Right ventricle myocardium superior (tissue), 1 donor: ENCODE measurements at regions not wholly inside any gene's neighbourhood (a gene's known extent, or its start where the extent isn't known, plus 50 kb on each side); places are given as distances from the start of the nearest gene placed in this dataset.

Experiments used
- ATAC-seq: fragments of 200-7000 bp; cut with Tn5 transposase; one replicate; pipeline ENCODE4 v1.9.1; 2020; ENCODE audit warnings: mild to moderate bottlenecking; ENCODE audit not compliant: poor library complexity
- DNase-seq: peaks from one replicate; pipeline ENCODE4 v3.0.0-alpha.2; 2020
- intact Hi-C: fragments of 100-400 bp; cut with DNase I; formaldehyde crosslinking; loops from one replicate; pipeline ENCODE4 v1.11.2; 2022
- donor health status: DM: no; HTN: yes; CAD: no; lungs with severe emphysema.

GRCh38 chr4:41865981-41866798, 69.0 kb upstream of the TMEM33 start:
- intact Hi-C loops = no loop called here
- no peak for DNase-seq
- ATAC-seq = no peak

- DNase-seq (peak; percentile 57), ATAC-seq (peak; percentile 39)
- intact Hi-C loops = no loop called here
Measured at GRCh38 chr4:41865306-41865980, 69.8 kb upstream of the TMEM33 start.

- no peak for DNase-seq
- ATAC-seq = no peak
- intact Hi-C loops = no loop called here
Measured at GRCh38 chr4:41859087-41859486, 76.1 kb upstream of the TMEM33 start.

GRCh38 chr4:41857226-41857641, 78.0 kb upstream of the TMEM33 start:
- ATAC-seq = no peak
- intact Hi-C loops = no loop called here
- no peak for DNase-seq

- no peak for ATAC-seq
- intact Hi-C loops = no loop called here
- DNase-seq = no peak
Measured at GRCh38 chr4:41856797-41857196, 78.4 kb upstream of the TMEM33 start.

GRCh38 chr4:41853973-41854372, 81.3 kb upstream of the TMEM33 start:
- ATAC-seq = no peak
- no peak for DNase-seq
- intact Hi-C loops = no loop called here

GRCh38 chr4:41852229-41852628, 83.0 kb upstream of the TMEM33 start:
- DNase-seq (no peak), ATAC-seq (no peak)
- intact Hi-C loops = no loop called here

- DNase-seq (no peak), ATAC-seq (no peak)
- intact Hi-C loops = no loop called here
Measured at GRCh38 chr4:41851621-41852020, 83.6 kb upstream of the TMEM33 start.

- ATAC-seq (no peak), DNase-seq (no peak)
- intact Hi-C loops = no loop called here
Measured at GRCh38 chr4:41844327-41844726, 90.9 kb upstream of the TMEM33 start.

- DNase-seq (no peak), ATAC-seq (no peak)
- intact Hi-C loops = no loop called here
Measured at GRCh38 chr4:41839916-41840854, 91.7 kb upstream of the PHOX2B start.

- no peak for ATAC-seq
- no peak for DNase-seq
- intact Hi-C loops = no loop called here
Measured at GRCh38 chr4:41838590-41838989, 90.1 kb upstream of the PHOX2B start.

- ATAC-seq (no peak), DNase-seq (no peak)
- intact Hi-C loops = no loop called here
Measured at GRCh38 chr4:41835321-41835995, 86.9 kb upstream of the PHOX2B start.

GRCh38 chr4:41832961-41833360, 84.4 kb upstream of the PHOX2B start:
- ATAC-seq (no peak), DNase-seq (no peak)
- intact Hi-C loops = no loop called here

GRCh38 chr4:41822325-41822724, 73.8 kb upstream of the PHOX2B start:
- intact Hi-C loops = no loop called here
- no peak for DNase-seq
- no peak for ATAC-seq

GRCh38 chr4:41820473-41820872, 71.9 kb upstream of the PHOX2B start:
- ATAC-seq = no peak
- DNase-seq = no peak
- intact Hi-C loops = no loop called here

- intact Hi-C loops = loop anchor here (10.0 kb wide), 1 partner anchor 125 kb away; no protein-coding TSS in a partner anchor
- DNase-seq (no peak), ATAC-seq (no peak)
Measured at GRCh38 chr4:41819621-41820020, 71.1 kb upstream of the PHOX2B start.

- intact Hi-C loops = loop anchor here (10.0 kb wide), 1 partner anchor 121 kb away; no protein-coding TSS in a partner anchor
- no peak for DNase-seq
- ATAC-seq = no peak
Measured at GRCh38 chr4:41815473-41815872, 66.9 kb upstream of the PHOX2B start.

GRCh38 chr4:41814565-41814964, 66.0 kb upstream of the PHOX2B start:
- DNase-seq = peak; percentile 42
- peak; percentile 60 for ATAC-seq
- intact Hi-C loops = loop anchor here (10.0 kb wide), 1 partner anchor 120 kb away; no protein-coding TSS in a partner anchor

- DNase-seq = no peak
- ATAC-seq = peak; percentile 48
- intact Hi-C loops = no loop called here
Measured at GRCh38 chr4:41806807-41807206, 58.3 kb upstream of the PHOX2B start.
